NCI-H2107 treated with DMSO at 0.1 percent for 48 hours (cell line): ENCODE measurements at regions not wholly inside any gene's neighbourhood (a gene's known extent, or its start where the extent isn't known, plus 50 kb on each side); places are given as distances from the start of the nearest gene placed in this dataset.

ENCODE experiments used
- DNase-seq: peaks from one replicate; lab custom pipeline; 2025; ENCODE audit not compliant: unreplicated experiment; lab: John Stamatoyannopoulos, UW

GRCh38 chr13:99053636-99054233 is 75.9 kb upstream of the DOCK9 start:
- peak; percentile 15 for DNase-seq

- no peak for DNase-seq
These were observed 77.4 kb upstream of the DOCK9 start for GRCh38 chr13:99055281-99055680.

GRCh38 chr13:99055735-99056134 is 77.9 kb upstream of the DOCK9 start:
- DNase-seq, result no peak

- DNase-seq, result no peak
These were observed 78.6 kb upstream of the DOCK9 start for GRCh38 chr13:99056381-99057014.

GRCh38 chr13:99057310-99057975 is 79.6 kb upstream of the DOCK9 start:
- no peak for DNase-seq

GRCh38 chr13:99058527-99059495 is 80.9 kb upstream of the DOCK9 start:
- DNase-seq, result no peak

GRCh38 chr13:99059498-99060075 is 81.7 kb upstream of the DOCK9 start:
- DNase-seq, result no peak

GRCh38 chr13:99061411-99061810 is 83.5 kb upstream of the DOCK9 start:
- DNase-seq, result no peak

GRCh38 chr13:99062593-99062992 is 84.7 kb upstream of the DOCK9 start:
- peak; percentile 38 for DNase-seq

GRCh38 chr13:99063178-99063577 is 85.3 kb upstream of the DOCK9 start:
- DNase-seq, result no peak

GRCh38 chr13:99063952-99064351 is 86.1 kb upstream of the DOCK9 start:
- no peak for DNase-seq

- no peak for DNase-seq
These were observed 86.9 kb upstream of the DOCK9 start for GRCh38 chr13:99064624-99065234.

GRCh38 chr13:99065235-99066015 is 87.6 kb upstream of the DOCK9 start:
- DNase-seq, result no peak

GRCh38 chr13:99066219-99066618 is 88.4 kb upstream of the DOCK9 start:
- no peak for DNase-seq

- no peak for DNase-seq
These were observed 89.5 kb upstream of the DOCK9 start for GRCh38 chr13:99067159-99067985.

- no peak for DNase-seq
These were observed 93.3 kb upstream of the DOCK9 start for GRCh38 chr13:99071211-99071610.

GRCh38 chr13:99071666-99072065 is 93.8 kb upstream of the DOCK9 start:
- no peak for DNase-seq

- no peak for DNase-seq
These were observed 94.5 kb upstream of the DOCK9 start for GRCh38 chr13:99072356-99072755.

GRCh38 chr13:99072941-99073340 is 95.1 kb upstream of the DOCK9 start:
- no peak for DNase-seq
